ENCODE measurements at regions not wholly inside any gene's neighbourhood (a gene's known extent, or its start where the extent isn't known, plus 50 kb on each side); places are given as distances from the start of the nearest gene placed in this dataset.

DNA sequence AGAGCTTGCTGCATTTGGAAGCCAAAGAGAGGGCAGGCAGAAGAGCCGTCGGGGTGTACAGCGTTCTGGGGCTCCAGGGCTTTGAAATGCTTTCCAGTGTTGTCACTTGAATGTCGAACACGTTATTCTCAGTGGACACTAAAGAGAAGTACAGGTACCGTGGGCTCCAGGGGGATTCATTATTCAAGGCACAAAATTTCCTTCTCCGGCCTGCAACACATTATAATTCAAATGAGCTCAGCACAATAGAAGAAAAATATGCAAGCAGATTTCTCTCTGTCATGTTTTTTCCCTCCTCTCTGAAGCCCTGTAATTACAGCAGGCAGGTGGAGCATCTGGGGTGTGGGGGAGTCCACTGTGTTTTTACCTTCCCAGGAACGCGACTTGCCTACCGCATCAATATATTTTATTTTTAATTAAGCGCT, 293.1 kb downstream of the ZSWIM6 start:
- Mint-ChIP-seq H3K4me1 (ENCODE audit: unreplicated experiment) (peaks cover 34% of the 10 kb centered on the region), H3K9me3 (ENCODE audit: unreplicated experiment) (no peaks in the 10 kb centered on the region), H3K27ac (ENCODE audit: unreplicated experiment) (no peak overlapping the region), H3K4me3 (ENCODE audit: unreplicated experiment) (peak overlapping the region; percentile 82), H3K36me3 (ENCODE audit: low read depth, unreplicated experiment) (no peaks in the 10 kb centered on the region), H3K27me3 (ENCODE audit: unreplicated experiment) (no peaks in the 10 kb centered on the region)
- DNase-seq (ENCODE audit: low spot score) = no peak
- TF ChIP-seq, protein P1, sequence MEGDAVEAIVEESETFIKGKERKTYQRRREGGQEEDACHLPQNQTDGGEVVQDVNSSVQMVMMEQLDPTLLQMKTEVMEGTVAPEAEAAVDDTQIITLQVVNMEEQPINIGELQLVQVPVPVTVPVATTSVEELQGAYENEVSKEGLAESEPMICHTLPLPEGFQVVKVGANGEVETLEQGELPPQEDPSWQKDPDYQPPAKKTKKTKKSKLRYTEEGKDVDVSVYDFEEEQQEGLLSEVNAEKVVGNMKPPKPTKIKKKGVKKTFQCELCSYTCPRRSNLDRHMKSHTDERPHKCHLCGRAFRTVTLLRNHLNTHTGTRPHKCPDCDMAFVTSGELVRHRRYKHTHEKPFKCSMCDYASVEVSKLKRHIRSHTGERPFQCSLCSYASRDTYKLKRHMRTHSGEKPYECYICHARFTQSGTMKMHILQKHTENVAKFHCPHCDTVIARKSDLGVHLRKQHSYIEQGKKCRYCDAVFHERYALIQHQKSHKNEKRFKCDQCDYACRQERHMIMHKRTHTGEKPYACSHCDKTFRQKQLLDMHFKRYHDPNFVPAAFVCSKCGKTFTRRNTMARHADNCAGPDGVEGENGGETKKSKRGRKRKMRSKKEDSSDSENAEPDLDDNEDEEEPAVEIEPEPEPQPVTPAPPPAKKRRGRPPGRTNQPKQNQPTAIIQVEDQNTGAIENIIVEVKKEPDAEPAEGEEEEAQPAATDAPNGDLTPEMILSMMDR (IDR thresholded peaks at IDR 0.05; ENCODE audit: unreplicated experiment) = no peak

DNA sequence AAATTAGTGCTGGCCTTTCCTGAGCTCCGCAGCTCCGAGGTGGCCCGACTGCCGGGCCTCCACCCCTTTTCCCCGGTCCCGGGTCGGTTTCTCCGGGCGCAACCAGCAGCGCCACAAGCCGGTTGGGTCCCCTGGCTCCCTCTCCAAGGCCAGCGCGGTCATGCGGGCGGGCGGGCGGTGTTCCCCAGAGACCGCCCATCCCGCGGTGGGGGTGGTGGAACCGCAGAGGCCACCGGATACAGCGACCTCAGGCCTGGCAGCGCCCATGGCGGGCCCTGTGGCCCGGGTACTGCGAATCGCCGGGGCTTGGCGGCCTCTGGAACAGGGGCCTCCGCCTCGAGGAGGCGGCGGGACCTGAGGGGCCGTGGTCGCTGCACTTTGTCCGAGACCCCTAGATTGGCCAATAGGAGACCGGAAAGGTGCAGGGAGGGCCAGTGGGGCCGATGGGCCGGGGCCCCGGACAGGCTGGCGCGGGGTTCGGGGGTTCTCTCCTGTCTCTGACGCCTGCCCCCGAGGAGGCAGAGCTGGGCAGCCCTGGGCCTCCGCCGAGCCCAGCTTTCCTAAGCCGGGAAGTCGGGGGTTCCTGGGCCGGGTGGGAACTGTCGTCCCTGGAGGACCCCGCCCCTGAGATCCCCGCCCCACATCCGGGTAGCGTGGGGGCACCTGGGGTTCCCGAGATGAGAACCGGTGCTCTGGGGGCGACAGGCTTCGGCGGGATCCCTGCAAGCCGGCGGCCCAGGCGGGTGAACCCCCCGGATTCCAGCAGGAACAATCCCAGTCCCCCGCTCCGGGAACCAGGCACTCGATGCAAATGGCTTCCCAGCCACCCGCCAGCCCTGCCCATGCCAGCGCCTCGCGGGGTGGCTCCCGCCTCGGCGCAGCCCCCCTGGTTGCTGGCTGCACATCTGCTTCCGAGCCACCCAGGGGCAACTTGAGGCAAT, 293.9 kb downstream of the ZSWIM6 start:
- Mint-ChIP-seq H3K4me3 (ENCODE audit: unreplicated experiment) (peak overlapping the region; percentile 47), H3K27me3 (ENCODE audit: unreplicated experiment) (peaks cover 3% of the 10 kb centered on the region), H3K27ac (ENCODE audit: unreplicated experiment) (no peak overlapping the region), H3K4me1 (ENCODE audit: unreplicated experiment) (peaks cover 34% of the 10 kb centered on the region), H3K36me3 (ENCODE audit: low read depth, unreplicated experiment) (no peaks in the 10 kb centered on the region), H3K9me3 (ENCODE audit: unreplicated experiment) (no peaks in the 10 kb centered on the region)
- TF ChIP-seq, protein P1 (IDR thresholded peaks at IDR 0.05; ENCODE audit: unreplicated experiment) = no peak
- DNase-seq (ENCODE audit: low spot score) = peak; percentile 70

DNA sequence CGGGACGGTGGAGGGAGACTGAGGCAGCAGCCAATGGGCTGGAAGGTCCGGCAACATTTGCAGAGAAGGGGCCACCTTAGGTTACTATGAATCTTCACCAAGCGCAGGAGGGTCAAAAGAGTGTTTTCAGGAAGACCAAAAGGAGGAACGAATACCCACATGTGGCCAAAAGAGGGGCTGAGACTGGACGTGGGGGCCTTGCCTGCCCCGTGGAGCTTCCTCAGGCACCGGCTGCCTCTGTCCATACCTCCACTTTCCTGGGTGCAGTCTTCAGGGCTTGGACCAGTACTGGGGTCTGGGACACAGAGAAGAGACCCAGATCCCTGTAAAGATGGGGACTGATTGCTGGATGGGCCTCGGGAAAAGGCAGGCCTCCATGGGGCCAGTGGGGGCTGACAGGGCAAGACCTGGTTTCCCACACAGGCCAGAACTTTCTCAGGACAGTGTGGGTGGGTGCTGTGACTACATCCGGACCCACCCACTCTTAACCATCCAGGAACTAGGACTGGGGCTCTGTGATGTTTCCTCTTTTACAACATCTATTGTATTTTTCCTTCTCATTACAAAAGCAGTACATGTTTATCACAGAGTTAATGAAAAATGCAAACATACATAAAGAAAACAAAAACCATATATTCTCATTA, 294.7 kb downstream of the ZSWIM6 start:
- no peak for DNase-seq (ENCODE audit: low spot score)
- H3K36me3 Mint-ChIP-seq (ENCODE audit: low read depth, unreplicated experiment) = no peaks in the 10 kb centered on the region
- H3K27me3 Mint-ChIP-seq (ENCODE audit: unreplicated experiment) = peaks cover 4% of the 10 kb centered on the region
- peak overlapping the region; percentile 37 for H3K4me3 Mint-ChIP-seq (ENCODE audit: unreplicated experiment)
- no peaks in the 10 kb centered on the region for H3K9me3 Mint-ChIP-seq (ENCODE audit: unreplicated experiment)
- H3K27ac Mint-ChIP-seq (ENCODE audit: unreplicated experiment) = peak overlapping the region; percentile 14
- H3K4me1 Mint-ChIP-seq (ENCODE audit: unreplicated experiment) = peaks cover 42% of the 10 kb centered on the region
- TF ChIP-seq, protein P1 (IDR thresholded peaks at IDR 0.05; ENCODE audit: unreplicated experiment) = no peak

DNA sequence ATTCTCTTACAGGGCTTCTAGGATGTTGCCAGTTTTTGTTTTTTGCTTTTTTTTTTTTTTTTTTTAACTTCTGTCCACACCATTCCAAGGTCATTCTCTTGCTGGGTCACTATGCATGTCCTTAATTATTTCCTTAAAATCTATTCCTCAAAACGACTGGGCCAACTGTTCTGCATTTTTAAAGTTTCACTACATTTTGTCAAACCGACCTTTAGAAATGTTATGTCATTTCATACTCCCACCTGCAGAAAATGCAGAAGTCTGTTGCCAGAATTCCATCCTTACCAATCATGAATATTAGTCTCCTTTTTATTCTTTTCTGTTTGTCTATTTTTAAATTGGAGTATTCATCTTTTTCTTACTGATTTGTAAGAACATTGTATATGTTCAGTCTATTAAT, 295.5 kb downstream of the ZSWIM6 start:
- no peak overlapping the region for H3K27ac Mint-ChIP-seq (ENCODE audit: unreplicated experiment)
- H3K36me3 Mint-ChIP-seq (ENCODE audit: low read depth, unreplicated experiment) = no peaks in the 10 kb centered on the region
- no peak for DNase-seq (ENCODE audit: low spot score)
- TF ChIP-seq, protein P1 (IDR thresholded peaks at IDR 0.05; ENCODE audit: unreplicated experiment) = no peak
- no peaks in the 10 kb centered on the region for H3K9me3 Mint-ChIP-seq (ENCODE audit: unreplicated experiment)
- H3K4me1 Mint-ChIP-seq (ENCODE audit: unreplicated experiment) = peaks cover 39% of the 10 kb centered on the region
- peaks cover 4% of the 10 kb centered on the region for H3K27me3 Mint-ChIP-seq (ENCODE audit: unreplicated experiment)
- H3K4me3 Mint-ChIP-seq (ENCODE audit: unreplicated experiment) = no peak overlapping the region

DNA sequence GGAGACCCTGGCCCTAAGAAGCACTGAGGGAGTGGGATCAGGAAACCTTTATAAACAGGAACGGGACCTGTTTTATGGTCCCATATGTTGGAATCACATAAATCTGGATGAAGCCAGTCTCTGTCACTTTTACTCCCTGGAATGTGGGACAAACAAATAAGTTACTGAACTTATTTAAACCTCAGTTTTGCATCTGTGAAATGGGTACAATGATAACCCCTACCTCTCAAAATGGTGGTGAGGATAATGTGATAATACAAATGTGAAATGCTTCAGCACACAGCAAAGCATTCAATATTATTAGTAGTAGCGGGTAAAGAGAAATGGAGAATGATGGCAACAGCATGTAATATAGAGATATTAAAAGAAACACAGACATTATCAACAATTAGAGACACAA, 298.9 kb downstream of the ZSWIM6 start:
- no peak overlapping the region for H3K27ac Mint-ChIP-seq (ENCODE audit: unreplicated experiment)
- peaks cover 26% of the 10 kb centered on the region for H3K4me1 Mint-ChIP-seq (ENCODE audit: unreplicated experiment)
- TF ChIP-seq, protein P1 (IDR thresholded peaks at IDR 0.05; ENCODE audit: unreplicated experiment) = no peak
- no peak overlapping the region for H3K4me3 Mint-ChIP-seq (ENCODE audit: unreplicated experiment)
- peaks cover 4% of the 10 kb centered on the region for H3K27me3 Mint-ChIP-seq (ENCODE audit: unreplicated experiment)
- H3K36me3 Mint-ChIP-seq (ENCODE audit: low read depth, unreplicated experiment) = no peaks in the 10 kb centered on the region
- H3K9me3 Mint-ChIP-seq (ENCODE audit: unreplicated experiment) = no peaks in the 10 kb centered on the region
- DNase-seq (ENCODE audit: low spot score) = no peak
